HEK293T (cell line): ENCODE measurements at regions not wholly inside any gene's neighbourhood (a gene's known extent, or its start where the extent isn't known, plus 50 kb on each side); places are given as distances from the start of the nearest gene placed in this dataset.

Source experiments
- FOXA1 ChIP-seq: fragments of 450-650 bp; IDR thresholded peaks from 2 replicates; pipeline ENCODE4 v1.6.1; 2016; ENCODE audit warnings: mild to moderate bottlenecking
- FOXM1 ChIP-seq: fragments of 450-650 bp; IDR thresholded peaks from 2 replicates; pipeline ENCODE4 v1.6.1; 2017; ENCODE audit warnings: mild to moderate bottlenecking, borderline replicate concordance
- LEF1 ChIP-seq: fragments of 450-650 bp; IDR thresholded peaks from 2 replicates; pipeline ENCODE4 v1.6.1; 2017; ENCODE audit warnings: mild to moderate bottlenecking, borderline replicate concordance
- ZNF384 ChIP-seq: fragments of 450-650 bp; IDR thresholded peaks from 2 replicates; pipeline ENCODE4 v1.6.1; 2016

DNA sequence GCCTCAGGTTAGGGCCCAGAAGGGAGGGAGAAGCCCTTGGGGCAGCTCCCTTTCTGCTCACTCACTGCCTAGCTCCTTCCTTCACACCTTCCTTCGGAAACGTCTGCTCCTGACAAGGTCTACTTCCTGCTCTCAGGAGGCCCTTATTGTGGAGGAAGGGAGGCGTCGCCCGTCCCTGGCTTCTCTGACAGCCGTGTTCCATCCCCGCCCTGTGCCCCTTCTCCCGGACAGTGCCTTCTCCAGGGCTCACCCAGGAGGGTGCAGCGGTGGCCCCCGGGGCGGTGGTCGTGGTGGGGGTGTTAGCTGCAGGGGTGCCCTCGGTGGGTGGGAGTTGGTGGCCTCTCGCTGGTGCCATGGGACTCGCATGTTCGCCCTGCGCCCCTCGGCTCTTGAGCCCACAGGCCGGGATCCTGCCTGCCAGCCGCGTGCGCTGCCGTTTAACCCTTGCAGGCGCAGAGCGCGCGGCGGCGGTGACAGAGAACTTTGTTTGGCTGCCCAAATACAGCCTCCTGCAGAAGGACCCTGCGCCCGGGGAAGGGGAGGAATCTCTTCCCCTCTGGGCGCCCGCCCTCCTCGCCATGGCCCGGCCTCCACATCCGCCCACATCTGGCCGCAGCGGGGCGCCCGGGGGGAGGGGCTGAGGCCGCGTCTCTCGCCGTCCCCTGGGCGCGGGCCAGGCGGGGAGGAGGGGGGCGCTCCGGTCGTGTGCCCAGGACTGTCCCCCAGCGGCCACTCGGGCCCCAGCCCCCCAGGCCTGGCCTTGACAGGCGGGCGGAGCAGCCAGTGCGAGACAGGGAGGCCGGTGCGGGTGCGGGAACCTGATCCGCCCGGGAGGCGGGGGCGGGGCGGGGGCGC is 231.9 kb downstream of the SEC14L1 start:
- TF ChIP-seq FOXA1 (no peak), LEF1 (0 out of 2 replicates have a peak, but pooled peaks have one; percentile 18), ZNF384 (no peak), FOXM1 (peak; percentile 18; the same call in 1 of the 2 replicates)
